Right lobe of liver (tissue), 6 donors: ENCODE measurements at regions not wholly inside any gene's neighbourhood (a gene's known extent, or its start where the extent isn't known, plus 50 kb on each side); places are given as distances from the start of the nearest gene placed in this dataset.

Experiments used
- ATAC-seq, 4 donors: fragments of 200-7000 bp; cut with Tn5 transposase; one replicate each; pipeline ENCODE4 v1.9.1; 2020; ENCODE audit warnings: mild to moderate bottlenecking in 4 of 4, moderate library complexity in 4 of 4
- DNase-seq, 3 donors: peaks; one replicate each; pipeline ENCODE4 v3.0.0-alpha.2; 2020
- H3K27ac ChIP-seq, 3 donors: fragments of 200-600 bp; one replicate each; pipeline ENCODE4 v1.8.0; 2022
- H3K27me3 ChIP-seq, 2 donors: fragments of 200-600 bp; one replicate each; pipeline ENCODE4 v1.8.0; 2022
- H3K36me3 ChIP-seq, 4 donors: fragments of 200-600 bp; sonication (generic) in 1 of 4; one replicate each; pipeline versions ENCODE4 v1.5.1 to v1.8.0; 2017 to 2022; ENCODE audit warnings: control low read depth in 1 of 4
- H3K4me1 ChIP-seq, 4 donors: fragments of 200-600 bp; sonication (generic) in 1 of 4; one replicate each; pipeline versions ENCODE4 v1.5.1 to v1.8.0; 2017 to 2022; ENCODE audit warnings: control low read depth in 1 of 4
- H3K4me3 ChIP-seq, 3 donors: fragments of 200-600 bp; one replicate each; pipeline ENCODE4 v1.8.0; 2022
- H3K9me3 ChIP-seq, 4 donors: fragments of 200-600 bp; sonication (generic) in 1 of 4; one replicate each; pipeline versions ENCODE4 v1.5.1 to v1.8.0; 2017 to 2022; ENCODE audit warnings: control low read depth in 1 of 4
- POLR2A ChIP-seq: fragments of 450-650 bp; IDR thresholded peaks from one replicate; pipeline ENCODE4 v1.6.1; 2017; ENCODE audit warnings: antibody characterized with exemption, mild to moderate bottlenecking
- WGBS: methylation state at CpG from one replicate; pipeline ENCODE4 v1.1.6; 2018; ENCODE audit warnings: low coverage, low lambda C conversion rate; ENCODE audit not compliant: insufficient coverage; ENCODE audit errors: missing lambda C conversion rate; 5-methylcytosine and 5-hydroxymethylcytosine counted together
- intact Hi-C, 2 donors: fragments of 100-400 bp; cut with DNase I; formaldehyde crosslinking; loops; one replicate each; pipeline versions ENCODE4 v1.11.2 to v1.14.1; 2022
- TF ChIP-seq, protein P1 (sequence below), 4 donors: fragments of 200-600 bp in 3 of 4; fragments of 450-650 bp in 1 of 4; IDR thresholded peaks; one replicate each; pipeline versions ENCODE4 v1.5.1 to v1.8.0; 2016 to 2022; ENCODE audit warnings: antibody characterized with exemption in 4 of 4, mild to moderate bottlenecking in 2 of 4
- donor health status: DM: no; HTN: yes; CAD: no.
- donor health status: DM: no; HTN: no; CAD: no.
- donor health status: DM: no; HTN: no; CAD: no.
- donor health status: DM: no; HTN: yes; CAD: no.
- donor health status: DM: no; HTN: yes; CAD: no.

DNA sequence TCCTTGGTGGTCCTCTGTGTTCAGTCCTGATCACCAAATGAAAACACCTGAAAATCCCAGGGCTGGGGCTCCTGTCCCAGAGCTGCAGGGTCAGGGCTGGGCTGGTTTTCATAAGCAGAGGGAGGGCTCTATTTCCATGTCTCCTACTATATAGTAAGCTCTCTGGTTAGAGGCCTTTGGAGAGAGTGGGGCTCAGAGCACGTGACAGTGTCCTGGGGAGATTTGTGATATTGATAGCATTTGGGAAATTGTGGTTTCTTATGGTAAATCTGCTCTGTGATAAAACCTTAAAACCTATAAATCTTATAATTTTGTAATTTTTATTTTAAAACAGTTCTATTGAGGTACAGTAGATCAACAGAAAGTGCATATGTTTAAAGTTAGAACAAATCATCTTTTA lies 1202.2 kb downstream of the TMEM121 start:
- H3K27ac ChIP-seq, result no peak overlapping the region
- H3K4me1 ChIP-seq, result no peaks in the 10 kb centered on the region
- WGBS, result no CpG with 5 or more reads among the region's 1 CpG

DNA sequence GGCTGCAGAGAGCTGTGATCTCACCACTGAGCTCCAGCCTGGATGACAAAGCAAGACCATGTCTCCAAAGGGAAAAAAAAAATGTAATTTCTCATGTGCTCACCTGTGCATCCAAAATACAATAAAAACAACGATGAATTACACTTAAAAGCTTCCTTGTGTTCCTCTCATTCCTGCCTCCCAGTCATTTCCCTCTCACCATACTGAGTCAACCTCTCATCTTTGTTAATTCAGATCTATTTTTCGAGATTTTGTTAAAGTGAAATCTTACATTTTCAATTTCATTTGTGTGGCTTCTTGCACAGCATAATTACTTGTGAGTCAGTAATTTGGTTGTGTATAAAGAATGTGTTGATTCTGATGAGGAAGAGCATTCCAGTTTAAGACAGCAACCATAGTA lies 1203.2 kb downstream of the TMEM121 start:
- no peak overlapping the region for H3K27ac ChIP-seq
- no peaks in the 10 kb centered on the region for H3K36me3 ChIP-seq
- H3K4me1 ChIP-seq, result no peaks in the 10 kb centered on the region
- no peak overlapping the region for H3K4me3 ChIP-seq
- TF ChIP-seq POLR2A, result no peak
- TF ChIP-seq, protein P1, sequence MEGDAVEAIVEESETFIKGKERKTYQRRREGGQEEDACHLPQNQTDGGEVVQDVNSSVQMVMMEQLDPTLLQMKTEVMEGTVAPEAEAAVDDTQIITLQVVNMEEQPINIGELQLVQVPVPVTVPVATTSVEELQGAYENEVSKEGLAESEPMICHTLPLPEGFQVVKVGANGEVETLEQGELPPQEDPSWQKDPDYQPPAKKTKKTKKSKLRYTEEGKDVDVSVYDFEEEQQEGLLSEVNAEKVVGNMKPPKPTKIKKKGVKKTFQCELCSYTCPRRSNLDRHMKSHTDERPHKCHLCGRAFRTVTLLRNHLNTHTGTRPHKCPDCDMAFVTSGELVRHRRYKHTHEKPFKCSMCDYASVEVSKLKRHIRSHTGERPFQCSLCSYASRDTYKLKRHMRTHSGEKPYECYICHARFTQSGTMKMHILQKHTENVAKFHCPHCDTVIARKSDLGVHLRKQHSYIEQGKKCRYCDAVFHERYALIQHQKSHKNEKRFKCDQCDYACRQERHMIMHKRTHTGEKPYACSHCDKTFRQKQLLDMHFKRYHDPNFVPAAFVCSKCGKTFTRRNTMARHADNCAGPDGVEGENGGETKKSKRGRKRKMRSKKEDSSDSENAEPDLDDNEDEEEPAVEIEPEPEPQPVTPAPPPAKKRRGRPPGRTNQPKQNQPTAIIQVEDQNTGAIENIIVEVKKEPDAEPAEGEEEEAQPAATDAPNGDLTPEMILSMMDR (IDR thresholded peaks at IDR 0.05), result no peak
- H3K27me3 ChIP-seq, result no peaks in the 10 kb centered on the region
- DNase-seq (no peak), ATAC-seq (no peak)
- intact Hi-C loops, result no loop called here
- H3K9me3 ChIP-seq, result no peaks in the 10 kb centered on the region
- WGBS, result 43% methylated on average over 2 of the region's 2 CpGs

More for the DNA sequence above, 1202.2 kb downstream of the TMEM121 start:
- H3K9me3 ChIP-seq, result no peaks in the 10 kb centered on the region
- no peaks in the 10 kb centered on the region for H3K36me3 ChIP-seq
- DNase-seq, result no peak
- TF ChIP-seq, protein P1 (IDR thresholded peaks at IDR 0.05), result no peak
- TF ChIP-seq POLR2A, result no peak
- intact Hi-C loops, result no loop called here
- no peak overlapping the region for H3K4me3 ChIP-seq
- ATAC-seq, result no peak
- H3K27me3 ChIP-seq, result no peaks in the 10 kb centered on the region

DNA sequence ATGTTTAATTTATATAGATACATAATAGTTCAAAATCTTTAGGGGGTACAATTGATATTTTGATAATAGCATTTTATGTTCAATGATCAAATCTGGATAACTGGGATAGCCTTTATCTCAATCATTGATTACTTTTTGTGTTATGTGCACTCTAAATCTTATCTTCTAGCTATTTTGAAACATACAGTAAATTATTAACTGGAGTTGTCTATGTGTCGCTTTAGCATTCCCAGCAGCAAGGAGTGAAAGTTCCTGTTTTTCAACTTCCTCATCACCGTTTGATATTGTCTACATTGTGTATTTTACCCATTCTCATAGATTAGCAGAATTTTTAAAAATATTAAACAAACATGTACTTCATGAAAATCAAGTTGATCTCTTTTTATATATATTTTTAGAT lies 1207.4 kb downstream of the TMEM121 start:
- TF ChIP-seq, protein P1 (IDR thresholded peaks at IDR 0.05), result no peak
- no peak for TF ChIP-seq POLR2A
- Histone ChIP-seq H3K36me3 (no peaks in the 10 kb centered on the region), H3K27ac (no peak overlapping the region), H3K27me3 (no peaks in the 10 kb centered on the region), H3K9me3 (no peaks in the 10 kb centered on the region), H3K4me1 (no peaks in the 10 kb centered on the region), H3K4me3 (no peak overlapping the region)
- 7% methylated on average over 2 of the region's 2 CpGs for WGBS
- DNase-seq, result no peak
- intact Hi-C loops, result no loop called here
- ATAC-seq, result peak in 1 of 4 donors; percentile 67

DNA sequence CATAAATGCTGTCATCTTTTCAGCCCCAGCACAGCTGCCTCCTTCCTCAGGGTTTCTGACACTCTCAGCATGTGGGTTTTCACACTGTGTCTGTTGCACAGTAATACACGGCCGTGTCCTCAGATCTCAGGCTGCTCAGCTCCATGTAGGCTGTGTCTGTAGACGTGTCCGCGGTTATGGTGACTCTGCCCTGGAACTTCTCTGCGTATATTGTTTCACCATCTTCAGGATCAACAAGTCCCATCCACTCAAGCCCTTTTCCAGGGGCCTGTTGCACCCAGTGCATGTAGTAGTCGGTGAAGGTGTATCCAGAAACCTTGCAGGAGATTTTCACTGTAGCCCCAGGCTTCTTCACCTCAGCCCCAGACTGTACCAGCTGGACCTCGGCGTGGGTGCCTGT lies 1210.6 kb downstream of the TMEM121 start:
- H3K36me3 ChIP-seq, result no peaks in the 10 kb centered on the region

More for the DNA sequence above, 1210.6 kb downstream of the TMEM121 start:
- WGBS, result 88% methylated on average over 5 of the region's 9 CpGs
- TF ChIP-seq POLR2A, result no peak
- TF ChIP-seq, protein P1 (IDR thresholded peaks at IDR 0.05), result no peak
- ATAC-seq (no peak), DNase-seq (no peak)
- Histone ChIP-seq H3K9me3 (no peaks in the 10 kb centered on the region), H3K4me1 (no peaks in the 10 kb centered on the region), H3K4me3 (no peak overlapping the region), H3K27ac (no peak overlapping the region), H3K27me3 (no peaks in the 10 kb centered on the region)
- intact Hi-C loops, result no loop called here
